GM19025 (cell line): ENCODE measurements at regions not wholly inside any gene's neighbourhood (a gene's known extent, or its start where the extent isn't known, plus 50 kb on each side); places are given as distances from the start of the nearest gene placed in this dataset.
"Not testable (repeated sequence)": the region's sequence is repeated elsewhere in the genome, so short reads cannot be mapped to it uniquely, and the experiment has no call there.

Source experiments
- ATAC-seq: cut with Tn5 transposase; IDR thresholded peaks from one replicate; pipeline ENCODE4 v1.9.1; 2021; ENCODE audit warnings: mild to moderate bottlenecking, low read depth, moderate library complexity; ENCODE audit not compliant: unreplicated experiment

- no peak for ATAC-seq
Observed at GRCh38 chr1:182331387-182331786, 60.2 kb downstream of the GLUL start.

- ATAC-seq, result no peak
Observed at GRCh38 chr1:182330303-182330702, 61.3 kb downstream of the GLUL start.

GRCh38 chr1:182329471-182329870 lies 62.1 kb downstream of the GLUL start:
- no peak for ATAC-seq

- no peak for ATAC-seq
Observed at GRCh38 chr1:182328591-182328990, 63.0 kb downstream of the GLUL start.

- ATAC-seq, result no peak
Observed at GRCh38 chr1:182325339-182325738, 66.3 kb downstream of the GLUL start.

GRCh38 chr1:182321532-182321931 lies 70.1 kb downstream of the GLUL start:
- not testable (repeated sequence) for ATAC-seq

- ATAC-seq, result no peak
Observed at GRCh38 chr1:182317611-182318161, 73.9 kb downstream of the GLUL start.

- ATAC-seq, result not testable (repeated sequence)
Observed at GRCh38 chr1:182316454-182316853, 75.1 kb downstream of the GLUL start.

- ATAC-seq, result no peak
Observed at GRCh38 chr1:182315167-182315556, 76.4 kb downstream of the GLUL start.

- ATAC-seq, result no peak
Observed at GRCh38 chr1:182309631-182310351, 81.8 kb downstream of the GLUL start.

- no peak for ATAC-seq
Observed at GRCh38 chr1:182308826-182309225, 82.8 kb downstream of the GLUL start.

GRCh38 chr1:182307486-182307885 lies 84.1 kb downstream of the GLUL start:
- not testable (repeated sequence) for ATAC-seq

GRCh38 chr1:182305861-182306260 lies 85.7 kb downstream of the GLUL start:
- no peak for ATAC-seq

GRCh38 chr1:182304627-182305026 lies 87.0 kb downstream of the GLUL start:
- ATAC-seq, result no peak

GRCh38 chr1:182304218-182304617 lies 87.4 kb downstream of the GLUL start:
- no peak for ATAC-seq

- peak; percentile 62 for ATAC-seq
Observed at GRCh38 chr1:182303778-182304177, 87.8 kb downstream of the GLUL start.

- no peak for ATAC-seq
Observed at GRCh38 chr1:182301467-182302198, 90.0 kb downstream of the GLUL start.

GRCh38 chr1:182301026-182301436 lies 90.6 kb downstream of the GLUL start:
- ATAC-seq, result no peak

GRCh38 chr1:182299728-182300616 lies 91.6 kb downstream of the GLUL start:
- no peak for ATAC-seq

GRCh38 chr1:182299054-182299727 lies 92.4 kb downstream of the GLUL start:
- ATAC-seq, result not testable (repeated sequence)
